ENCODE measurements at regions not wholly inside any gene's neighbourhood (a gene's known extent, or its start where the extent isn't known, plus 50 kb on each side); places are given as distances from the start of the nearest gene placed in this dataset.
"Not testable (repeated sequence)": the region's sequence is repeated elsewhere in the genome, so short reads cannot be mapped to it uniquely, and the experiment has no call there.

- peaks cover 28% of the 10 kb centered on the region for H3K27me3 Mint-ChIP-seq
- no peaks in the 10 kb centered on the region for H3K36me3 Mint-ChIP-seq (ENCODE audit: low read depth)
- peaks cover 2% of the 10 kb centered on the region for H3K4me1 Mint-ChIP-seq (ENCODE audit: low read depth)
- H3K27ac Mint-ChIP-seq = no peak overlapping the region
- no peak for DNase-seq
- no peak overlapping the region for H3K4me3 Mint-ChIP-seq
- no peaks in the 10 kb centered on the region for H3K9me3 Mint-ChIP-seq
These were observed 211.0 kb downstream of the CEMIP2 start for GRCh38 chr9:71557310-71557709.

- peaks cover 39% of the 10 kb centered on the region for H3K27me3 Mint-ChIP-seq
- no peak overlapping the region for H3K27ac Mint-ChIP-seq
These were observed 215.8 kb downstream of the CEMIP2 start for GRCh38 chr9:71552480-71552879.

GRCh38 chr9:71549023-71549422 is 219.3 kb downstream of the CEMIP2 start:
- Mint-ChIP-seq H3K4me3 (no peak overlapping the region), H3K4me1 (ENCODE audit: low read depth) (peaks cover 4% of the 10 kb centered on the region), H3K9me3 (no peaks in the 10 kb centered on the region), H3K27me3 (peaks cover 43% of the 10 kb centered on the region), H3K27ac (no peak overlapping the region), H3K36me3 (ENCODE audit: low read depth) (no peaks in the 10 kb centered on the region)
- DNase-seq = no peak

More at GRCh38 chr9:71552480-71552879, 215.8 kb downstream of the CEMIP2 start:
- peaks cover 4% of the 10 kb centered on the region for H3K4me1 Mint-ChIP-seq (ENCODE audit: low read depth)
- H3K9me3 Mint-ChIP-seq = no peaks in the 10 kb centered on the region
- no peaks in the 10 kb centered on the region for H3K36me3 Mint-ChIP-seq (ENCODE audit: low read depth)
- no peak for DNase-seq
- H3K4me3 Mint-ChIP-seq = no peak overlapping the region

- no peaks in the 10 kb centered on the region for H3K4me1 Mint-ChIP-seq (ENCODE audit: low read depth)
- no peaks in the 10 kb centered on the region for H3K36me3 Mint-ChIP-seq (ENCODE audit: low read depth)
- no peak overlapping the region for H3K27ac Mint-ChIP-seq
- H3K4me3 Mint-ChIP-seq = no peak overlapping the region
- peaks cover 36% of the 10 kb centered on the region for H3K27me3 Mint-ChIP-seq
- DNase-seq = no peak
- no peaks in the 10 kb centered on the region for H3K9me3 Mint-ChIP-seq
These were observed 223.8 kb downstream of the CEMIP2 start for GRCh38 chr9:71544464-71544863.

- H3K36me3 Mint-ChIP-seq (ENCODE audit: low read depth) = no peaks in the 10 kb centered on the region
- no peaks in the 10 kb centered on the region for H3K4me1 Mint-ChIP-seq (ENCODE audit: low read depth)
- no peak overlapping the region for H3K27ac Mint-ChIP-seq
- H3K4me3 Mint-ChIP-seq = no peak overlapping the region
- H3K27me3 Mint-ChIP-seq = peaks cover 32% of the 10 kb centered on the region
- H3K9me3 Mint-ChIP-seq = no peaks in the 10 kb centered on the region
- DNase-seq = no peak
These were observed 226.9 kb downstream of the CEMIP2 start for GRCh38 chr9:71541436-71541835.

GRCh38 chr9:71524996-71525580 is 243.2 kb downstream of the CEMIP2 start:
- no peaks in the 10 kb centered on the region for H3K36me3 Mint-ChIP-seq (ENCODE audit: low read depth)
- H3K27ac Mint-ChIP-seq = no peak overlapping the region
- H3K27me3 Mint-ChIP-seq = peaks cover 23% of the 10 kb centered on the region
- H3K9me3 Mint-ChIP-seq = no peaks in the 10 kb centered on the region
- DNase-seq = no peak
- H3K4me3 Mint-ChIP-seq = no peak overlapping the region
- H3K4me1 Mint-ChIP-seq (ENCODE audit: low read depth) = no peaks in the 10 kb centered on the region

GRCh38 chr9:71524516-71524915 is 243.8 kb downstream of the CEMIP2 start:
- no peaks in the 10 kb centered on the region for H3K4me1 Mint-ChIP-seq (ENCODE audit: low read depth)
- no peaks in the 10 kb centered on the region for H3K9me3 Mint-ChIP-seq
- DNase-seq = no peak
- H3K4me3 Mint-ChIP-seq = no peak overlapping the region
- no peaks in the 10 kb centered on the region for H3K36me3 Mint-ChIP-seq (ENCODE audit: low read depth)
- H3K27me3 Mint-ChIP-seq = peaks cover 27% of the 10 kb centered on the region
- no peak overlapping the region for H3K27ac Mint-ChIP-seq

GRCh38 chr9:71521132-71521531 is 247.2 kb downstream of the CEMIP2 start:
- no peaks in the 10 kb centered on the region for H3K36me3 Mint-ChIP-seq (ENCODE audit: low read depth)
- no peak overlapping the region for H3K27ac Mint-ChIP-seq
- H3K4me3 Mint-ChIP-seq = no peak overlapping the region
- no peaks in the 10 kb centered on the region for H3K9me3 Mint-ChIP-seq
- H3K4me1 Mint-ChIP-seq (ENCODE audit: low read depth) = no peaks in the 10 kb centered on the region
- no peak for DNase-seq
- H3K27me3 Mint-ChIP-seq = peaks cover 35% of the 10 kb centered on the region

- H3K36me3 Mint-ChIP-seq (ENCODE audit: low read depth) = no peaks in the 10 kb centered on the region
- H3K4me3 Mint-ChIP-seq = no peak overlapping the region
- DNase-seq = no peak
- no peak overlapping the region for H3K27ac Mint-ChIP-seq
- no peaks in the 10 kb centered on the region for H3K9me3 Mint-ChIP-seq
- peaks cover 41% of the 10 kb centered on the region for H3K27me3 Mint-ChIP-seq
- no peaks in the 10 kb centered on the region for H3K4me1 Mint-ChIP-seq (ENCODE audit: low read depth)
These were observed 249.1 kb downstream of the CEMIP2 start for GRCh38 chr9:71519098-71519696.

- H3K36me3 Mint-ChIP-seq (ENCODE audit: low read depth) = no peaks in the 10 kb centered on the region
- H3K9me3 Mint-ChIP-seq = no peaks in the 10 kb centered on the region
- H3K27ac Mint-ChIP-seq = no peak overlapping the region
- no peak overlapping the region for H3K4me3 Mint-ChIP-seq
- H3K4me1 Mint-ChIP-seq (ENCODE audit: low read depth) = no peaks in the 10 kb centered on the region
- DNase-seq = no peak
- H3K27me3 Mint-ChIP-seq = peaks cover 38% of the 10 kb centered on the region
These were observed 250.1 kb downstream of the CEMIP2 start for GRCh38 chr9:71518045-71518827.

- Mint-ChIP-seq H3K9me3 (no peaks in the 10 kb centered on the region), H3K27me3 (peaks cover 18% of the 10 kb centered on the region), H3K4me1 (ENCODE audit: low read depth) (no peaks in the 10 kb centered on the region), H3K36me3 (ENCODE audit: low read depth) (no peaks in the 10 kb centered on the region), H3K4me3 (no peak overlapping the region), H3K27ac (no peak overlapping the region)
- DNase-seq = no peak
These were observed 252.7 kb downstream of the CEMIP2 start for GRCh38 chr9:71515626-71516025.

- Mint-ChIP-seq H3K27me3 (peaks cover 18% of the 10 kb centered on the region), H3K4me1 (ENCODE audit: low read depth) (no peaks in the 10 kb centered on the region), H3K4me3 (no peak overlapping the region), H3K36me3 (ENCODE audit: low read depth) (no peaks in the 10 kb centered on the region), H3K9me3 (no peaks in the 10 kb centered on the region), H3K27ac (no peak overlapping the region)
- DNase-seq = no peak
These were observed 253.2 kb downstream of the CEMIP2 start for GRCh38 chr9:71515107-71515506.

- Mint-ChIP-seq H3K27ac (no peak overlapping the region), H3K4me3 (no peak overlapping the region), H3K9me3 (no peaks in the 10 kb centered on the region), H3K27me3 (peaks cover 14% of the 10 kb centered on the region), H3K4me1 (ENCODE audit: low read depth) (no peaks in the 10 kb centered on the region), H3K36me3 (ENCODE audit: low read depth) (no peaks in the 10 kb centered on the region)
- DNase-seq = no peak
These were observed 253.9 kb downstream of the CEMIP2 start for GRCh38 chr9:71514344-71514975.

GRCh38 chr9:71509054-71509453 is 259.3 kb downstream of the CEMIP2 start:
- no peaks in the 10 kb centered on the region for H3K9me3 Mint-ChIP-seq
- no peak overlapping the region for H3K27ac Mint-ChIP-seq
- no peak for DNase-seq
- H3K36me3 Mint-ChIP-seq (ENCODE audit: low read depth) = no peaks in the 10 kb centered on the region
- peaks cover 4% of the 10 kb centered on the region for H3K4me1 Mint-ChIP-seq (ENCODE audit: low read depth)
- H3K4me3 Mint-ChIP-seq = no peak overlapping the region
- peaks cover 3% of the 10 kb centered on the region for H3K27me3 Mint-ChIP-seq

GRCh38 chr9:71508141-71508540 is 260.2 kb downstream of the CEMIP2 start:
- not testable (repeated sequence) for DNase-seq; H3K9me3 Mint-ChIP-seq; H3K36me3 Mint-ChIP-seq (ENCODE audit: low read depth); H3K27me3 Mint-ChIP-seq; H3K4me3 Mint-ChIP-seq; H3K27ac Mint-ChIP-seq; H3K4me1 Mint-ChIP-seq (ENCODE audit: low read depth)
